HEK293 (cell line): ENCODE measurements at regions not wholly inside any gene's neighbourhood (a gene's known extent, or its start where the extent isn't known, plus 50 kb on each side); places are given as distances from the start of the nearest gene placed in this dataset.
A peak's percentile ranks its signal among the peaks of the same experiment; 100 is the strongest.
"Not testable (repeated sequence)": the region's sequence is repeated elsewhere in the genome, so short reads cannot be mapped to it uniquely, and the experiment has no call there.

Experiments
- CTCF ChIA-PET: fragments of 350-600 bp; formaldehyde crosslinking; extraction: SDS; loops from one replicate; lab custom pipeline; 2021; ENCODE audit warnings: antibody characterized with exemption; lab: Yijun Ruan, JAX
- POLR2A ChIA-PET: fragments of 300-600 bp; formaldehyde crosslinking; extraction: SDS; loops from one replicate; lab custom pipeline; 2020; ENCODE audit warnings: antibody characterized with exemption, inconsistent platforms; lab: Yijun Ruan, JAX
- H3K27ac ChIP-seq: fragments of 200-500 bp; sonication (Bioruptor generic); 2 replicates; pipeline ENCODE4 v1.5.1; 2014; ENCODE audit warnings: low read depth, low read length, control low read depth, inconsistent platforms; ENCODE audit errors: extremely low read depth
- H3K36me3 ChIP-seq, 2 experiments: fragments of 200-500 bp in 1 of 2; sonication (Bioruptor generic) in 1 of 2; 1 replicate in 1 of 2; 2 replicates in 1 of 2; pipeline ENCODE4 v1.5.1; 2014 to 2017; ENCODE audit warnings: inconsistent platforms in 2 of 2, low read length in 2 of 2; ENCODE audit not compliant: control insufficient read depth in 2 of 2, insufficient read depth in 1 of 2
- H3K4me1 ChIP-seq: fragments of 200-500 bp; sonication (Bioruptor generic); 2 replicates; pipeline ENCODE4 v1.5.1; 2014; ENCODE audit warnings: mild to moderate bottlenecking, low read length, inconsistent platforms; ENCODE audit not compliant: control insufficient read depth, insufficient read depth
- H3K4me3 ChIP-seq: 2 replicates; pipeline ENCODE4 v1.5.1; 2011; ENCODE audit warnings: low read depth, mild to moderate bottlenecking, control low read depth, low read length, moderate library complexity
- H3K9me3 ChIP-seq: fragments of 200-500 bp; sonication (Bioruptor generic); 2 replicates; pipeline ENCODE4 v1.5.1; 2014; ENCODE audit warnings: low read depth, low read length, inconsistent platforms; ENCODE audit not compliant: control insufficient read depth, insufficient read depth
- GFI1B ChIP-seq: fragments of 450-650 bp; formaldehyde crosslinking; IDR thresholded peaks from 2 replicates; pipeline ENCODE4 v1.5.1; 2016; ENCODE audit warnings: missing biosample characterization, missing genetic modification characterization
- GLIS1 ChIP-seq: fragments of 450-650 bp; formaldehyde crosslinking; IDR thresholded peaks from 2 replicates; pipeline ENCODE4 v1.5.1; 2016; ENCODE audit warnings: missing biosample characterization, missing genetic modification characterization
- HOXA7 ChIP-seq: sonication (generic); formaldehyde crosslinking; IDR thresholded peaks from 2 replicates; pipeline ENCODE4 v1.8.1; 2022; ENCODE audit warnings: missing genetic modification reagents, borderline replicate concordance
- OSR2 ChIP-seq: fragments of 450-650 bp; formaldehyde crosslinking; IDR thresholded peaks from 2 replicates; pipeline ENCODE4 v1.5.1; 2016; ENCODE audit warnings: missing biosample characterization, missing genetic modification characterization
- WT1 ChIP-seq: fragments of 450-650 bp; formaldehyde crosslinking; IDR thresholded peaks from 2 replicates; pipeline ENCODE4 v1.5.1; 2016; ENCODE audit warnings: missing biosample characterization, missing genetic modification characterization
- YY2 ChIP-seq: fragments of 450-650 bp; formaldehyde crosslinking; IDR thresholded peaks from 2 replicates; pipeline ENCODE4 v1.5.1; 2016; ENCODE audit warnings: missing biosample characterization, missing genetic modification characterization
- ZBTB7A ChIP-seq: fragments of 450-650 bp; formaldehyde crosslinking; IDR thresholded peaks from 2 replicates; pipeline ENCODE4 v1.5.1; 2016; ENCODE audit warnings: low read depth, missing biosample characterization, missing genetic modification characterization
- ZBTB8A ChIP-seq: fragments of 450-650 bp; formaldehyde crosslinking; IDR thresholded peaks from 2 replicates; pipeline ENCODE4 v1.5.1; 2016; ENCODE audit warnings: missing biosample characterization, missing genetic modification characterization
- ZNF112 ChIP-seq: fragments of 450-650 bp; formaldehyde crosslinking; IDR thresholded peaks from 2 replicates; pipeline ENCODE4 v1.5.0; 2017; ENCODE audit warnings: missing biosample characterization, missing genetic modification characterization
- ZNF140 ChIP-seq: fragments of 450-650 bp; formaldehyde crosslinking; IDR thresholded peaks from 2 replicates; pipeline ENCODE4 v1.5.1; 2016; ENCODE audit warnings: missing biosample characterization, missing genetic modification characterization
- ZNF23 ChIP-seq: fragments of 450-650 bp; formaldehyde crosslinking; IDR thresholded peaks from 2 replicates; pipeline ENCODE4 v1.5.1; 2016; ENCODE audit warnings: missing biosample characterization, missing genetic modification characterization, borderline replicate concordance
- ZNF302 ChIP-seq: fragments of 450-650 bp; formaldehyde crosslinking; IDR thresholded peaks from 2 replicates; pipeline ENCODE4 v1.5.1; 2016; ENCODE audit warnings: missing biosample characterization, missing genetic modification characterization, low read depth
- ZNF311 ChIP-seq: fragments of 450-650 bp; formaldehyde crosslinking; IDR thresholded peaks from 2 replicates; pipeline ENCODE4 v1.5.1; 2017; ENCODE audit warnings: missing biosample characterization, missing genetic modification characterization, borderline replicate concordance
- ZNF391 ChIP-seq: fragments of 450-650 bp; formaldehyde crosslinking; IDR thresholded peaks from 2 replicates; pipeline ENCODE4 v1.5.1; 2016; ENCODE audit warnings: low read depth, missing biosample characterization, missing genetic modification characterization, borderline replicate concordance
- ZNF561 ChIP-seq: fragments of 450-650 bp; IDR thresholded peaks from 2 replicates; pipeline ENCODE4 v1.5.1; 2018; ENCODE audit warnings: missing biosample characterization, missing genetic modification characterization, borderline replicate concordance
- ZNF830 ChIP-seq: fragments of 450-650 bp; IDR thresholded peaks from 2 replicates; pipeline ENCODE4 v1.5.0; 2018; ENCODE audit warnings: missing biosample characterization, missing genetic modification characterization, low read depth, mild to moderate bottlenecking, moderate library complexity
- ZNF843 ChIP-seq: fragments of 450-650 bp; formaldehyde crosslinking; IDR thresholded peaks from 2 replicates; pipeline ENCODE4 v1.5.1; 2016; ENCODE audit warnings: missing biosample characterization, missing genetic modification characterization
- TF ChIP-seq, protein P1 (sequence below): fragments of 450-650 bp; formaldehyde crosslinking; optimal IDR thresholded peaks from 2 replicates; pipeline ENCODE3; 2016; ENCODE audit warnings: missing biosample characterization, mild to moderate bottlenecking, missing genetic modification characterization
- TF ChIP-seq, protein P2 (sequence below): fragments of 450-650 bp; formaldehyde crosslinking; IDR thresholded peaks from 2 replicates; pipeline ENCODE4 v1.5.1; 2017; ENCODE audit warnings: missing biosample characterization, missing genetic modification characterization
- TF ChIP-seq, protein P3 (sequence below): fragments of 450-650 bp; formaldehyde crosslinking; IDR thresholded peaks from 2 replicates; pipeline ENCODE4 v1.5.1; 2016; ENCODE audit warnings: missing biosample characterization, missing genetic modification characterization

DNA sequence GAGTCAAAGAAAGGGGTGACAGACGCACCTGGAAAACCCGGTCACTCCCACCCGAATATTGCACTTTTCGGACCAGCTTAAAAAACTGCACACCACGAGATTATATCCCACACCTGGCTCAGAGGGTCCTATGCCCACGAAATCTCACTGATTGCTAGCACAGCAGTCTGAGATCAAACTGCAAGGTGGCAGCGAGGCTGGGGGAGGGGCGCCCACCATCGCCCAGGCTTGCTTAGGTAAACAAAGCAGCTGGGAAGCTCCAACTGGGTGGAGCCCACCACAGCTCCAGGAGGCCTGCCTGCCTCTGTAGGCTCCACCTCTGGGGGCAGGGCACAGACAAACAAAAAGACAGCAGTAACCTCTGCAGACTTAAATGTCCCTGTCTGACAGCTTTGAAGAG, 185.1 kb upstream of the CXADR start:
- not testable (repeated sequence) for H3K36me3 ChIP-seq, H3K9me3 ChIP-seq, H3K4me1 ChIP-seq, H3K27ac ChIP-seq, H3K4me3 ChIP-seq
- CTCF ChIA-PET = interaction anchor here (0.5 kb wide), 1 partner anchor 829 kb away, joined by 3 read pairs; no protein-coding TSS in a partner anchor
- POLR2A ChIA-PET = interaction anchor here (0.6 kb wide), 1 partner anchor 40 kb away, joined by 5 read pairs; no protein-coding TSS in a partner anchor
- peak; percentile 39 for TF ChIP-seq GLIS1

DNA sequence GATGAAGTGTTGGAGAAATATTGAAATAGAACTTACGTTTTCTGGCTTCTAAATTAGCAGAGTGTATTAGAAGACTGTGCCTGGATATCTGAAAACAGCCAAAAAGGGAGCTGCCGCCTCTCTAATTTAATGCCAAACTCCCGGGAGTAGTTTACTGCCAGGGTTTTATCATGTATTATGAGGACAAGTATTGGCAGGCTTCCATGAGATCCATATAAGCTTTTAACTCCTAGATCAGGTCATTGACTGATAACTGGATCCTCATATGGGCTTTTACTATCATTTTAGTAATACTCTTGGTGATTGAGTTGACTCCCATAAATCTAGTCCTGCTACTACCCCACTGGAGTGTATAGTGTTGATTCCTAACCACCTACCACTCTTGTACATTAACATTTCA, 178.4 kb upstream of the CXADR start:
- POLR2A ChIA-PET = no interaction called here
- TF ChIP-seq HOXA7 (CRISPR knock-in tag) (no peak), WT1 (peak; percentile 38; the same call in 1 of the 2 replicates), ZNF830 (tag by site-specific recombination) (no peak), OSR2 (tag by site-specific recombination) (peak; percentile 23; the same call in 1 of the 2 replicates), ZNF843 (tag by site-specific recombination) (no peak), ZNF311 (tag by site-specific recombination) (no peak)
- TF ChIP-seq, protein P1, sequence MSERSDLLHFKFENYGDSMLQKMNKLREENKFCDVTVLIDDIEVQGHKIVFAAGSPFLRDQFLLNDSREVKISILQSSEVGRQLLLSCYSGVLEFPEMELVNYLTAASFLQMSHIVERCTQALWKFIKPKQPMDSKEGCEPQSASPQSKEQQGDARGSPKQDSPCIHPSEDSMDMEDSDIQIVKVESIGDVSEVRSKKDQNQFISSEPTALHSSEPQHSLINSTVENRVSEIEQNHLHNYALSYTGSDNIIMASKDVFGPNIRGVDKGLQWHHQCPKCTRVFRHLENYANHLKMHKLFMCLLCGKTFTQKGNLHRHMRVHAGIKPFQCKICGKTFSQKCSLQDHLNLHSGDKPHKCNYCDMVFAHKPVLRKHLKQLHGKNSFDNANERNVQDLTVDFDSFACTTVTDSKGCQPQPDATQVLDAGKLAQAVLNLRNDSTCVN = no peak
- TF ChIP-seq, protein P2, sequence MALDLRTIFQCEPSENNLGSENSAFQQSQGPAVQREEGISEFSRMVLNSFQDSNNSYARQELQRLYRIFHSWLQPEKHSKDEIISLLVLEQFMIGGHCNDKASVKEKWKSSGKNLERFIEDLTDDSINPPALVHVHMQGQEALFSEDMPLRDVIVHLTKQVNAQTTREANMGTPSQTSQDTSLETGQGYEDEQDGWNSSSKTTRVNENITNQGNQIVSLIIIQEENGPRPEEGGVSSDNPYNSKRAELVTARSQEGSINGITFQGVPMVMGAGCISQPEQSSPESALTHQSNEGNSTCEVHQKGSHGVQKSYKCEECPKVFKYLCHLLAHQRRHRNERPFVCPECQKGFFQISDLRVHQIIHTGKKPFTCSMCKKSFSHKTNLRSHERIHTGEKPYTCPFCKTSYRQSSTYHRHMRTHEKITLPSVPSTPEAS (tag by site-specific recombination) = no peak
- H3K9me3 ChIP-seq = no peaks in the 10 kb centered on the region
- no peak overlapping the region for H3K27ac ChIP-seq
- 0 out of 2 replicates have a peak, but pooled peaks cover 3% of the 10 kb centered on the region for H3K4me1 ChIP-seq
- H3K36me3 ChIP-seq = no peaks in the 10 kb centered on the region
- CTCF ChIA-PET = interaction anchor here (1.0 kb wide), 1 partner anchor 51 kb away, joined by 3 read pairs; no protein-coding TSS in a partner anchor
- H3K4me3 ChIP-seq = no peak overlapping the region

DNA sequence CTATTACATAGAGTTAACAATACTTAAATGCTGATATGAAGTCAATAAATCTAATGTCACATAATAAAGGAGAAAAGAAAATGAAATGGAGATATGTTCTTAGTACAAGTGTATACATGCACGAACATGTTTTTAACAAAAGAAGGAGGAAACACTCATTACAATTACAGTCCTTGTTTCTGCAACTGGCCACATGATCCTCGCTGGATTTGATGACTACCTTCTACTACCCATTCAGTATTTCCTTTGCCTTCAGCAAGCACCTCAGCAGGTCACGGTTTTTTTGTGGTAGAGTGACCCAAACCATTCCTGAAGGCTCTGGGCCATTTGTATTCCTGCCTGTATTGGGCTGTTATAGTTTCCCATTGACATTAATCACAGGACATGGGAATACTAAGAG, 172.8 kb upstream of the CXADR start:
- Histone ChIP-seq H3K4me3 (no peak overlapping the region), H3K9me3 (no peaks in the 10 kb centered on the region), H3K36me3 (no peaks in the 10 kb centered on the region), H3K27ac (no peak overlapping the region), H3K4me1 (no peaks in the 10 kb centered on the region)
- POLR2A ChIA-PET = no interaction called here
- TF ChIP-seq ZNF391 (tag by site-specific recombination) (no peak), ZNF140 (tag by site-specific recombination) (no peak), GFI1B (tag by site-specific recombination) (no peak), YY2 (tag by site-specific recombination) (no peak), ZNF23 (tag by site-specific recombination) (no peak), ZNF302 (tag by site-specific recombination) (no peak), ZBTB8A (tag by site-specific recombination) (no peak), ZNF561 (tag by site-specific recombination) (no peak), ZBTB7A (tag by site-specific recombination) (no peak), ZNF112 (no peak)
- TF ChIP-seq, protein P3, sequence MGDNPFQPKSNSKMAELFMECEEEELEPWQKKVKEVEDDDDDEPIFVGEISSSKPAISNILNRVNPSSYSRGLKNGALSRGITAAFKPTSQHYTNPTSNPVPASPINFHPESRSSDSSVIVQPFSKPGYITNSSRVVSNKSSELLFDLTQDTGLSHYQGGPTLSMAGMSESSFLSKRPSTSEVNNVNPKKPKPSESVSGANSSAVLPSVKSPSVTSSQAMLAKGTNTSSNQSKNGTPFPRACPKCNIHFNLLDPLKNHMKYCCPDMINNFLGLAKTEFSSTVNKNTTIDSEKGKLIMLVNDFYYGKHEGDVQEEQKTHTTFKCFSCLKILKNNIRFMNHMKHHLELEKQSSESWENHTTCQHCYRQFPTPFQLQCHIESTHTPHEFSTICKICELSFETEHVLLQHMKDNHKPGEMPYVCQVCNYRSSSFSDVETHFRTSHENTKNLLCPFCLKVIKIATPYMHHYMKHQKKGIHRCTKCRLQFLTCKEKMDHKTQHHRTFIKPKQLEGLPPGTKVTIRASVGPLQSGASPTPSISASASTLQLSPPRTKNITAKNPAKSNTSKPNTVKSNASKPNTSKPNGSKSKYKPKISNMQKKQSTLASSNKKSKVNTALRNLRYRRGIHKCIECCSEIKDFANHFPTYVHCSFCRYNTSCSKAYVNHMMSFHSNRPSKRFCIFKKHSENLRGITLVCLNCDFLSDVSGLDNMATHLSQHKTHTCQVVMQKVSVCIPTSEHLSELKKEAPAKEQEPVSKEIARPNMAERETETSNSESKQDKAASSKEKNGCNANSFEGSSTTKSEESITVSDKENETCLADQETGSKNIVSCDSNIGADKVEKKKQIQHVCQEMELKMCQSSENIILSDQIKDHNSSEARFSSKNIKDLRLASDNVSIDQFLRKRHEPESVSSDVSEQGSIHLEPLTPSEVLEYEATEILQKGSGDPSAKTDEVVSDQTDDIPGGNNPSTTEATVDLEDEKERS = no peak
- TF ChIP-seq, protein P2 (tag by site-specific recombination) = no peak
- CTCF ChIA-PET = no interaction called here
